ENCODE measurements at regions not wholly inside any gene's neighbourhood (a gene's known extent, or its start where the extent isn't known, plus 50 kb on each side); places are given as distances from the start of the nearest gene placed in this dataset.

- Histone ChIP-seq H3K27me3 (ENCODE audit: control insufficient read depth, insufficient read depth, low read length) (no peaks in the 10 kb centered on the region), H3K4me3 (ENCODE audit: low read depth in 2 of 2, low read length in 2 of 2) (no peak overlapping the region), H3K9me3 (ENCODE audit: control insufficient read depth, insufficient read depth, low read depth, low read length) (no peaks in the 10 kb centered on the region), H3K4me1 (ENCODE audit: control insufficient read depth, insufficient read depth, low read length) (no peaks in the 10 kb centered on the region), H3K36me3 (ENCODE audit: control insufficient read depth, insufficient read depth, low read length) (no peaks in the 10 kb centered on the region), H3K27ac (ENCODE audit: low read length) (no peak overlapping the region)
- POLR2A ChIA-PET: no interaction called here
- ATAC-seq (no peak), DNase-seq (ENCODE audit: low read depth, low spot score) (no peak)
- intact Hi-C loops (cut with micrococcal nuclease; ENCODE audit: unreplicated experiment): no loop called here
- in situ Hi-C loops (cut with HindIII; ENCODE audit: low pct_unique_long_range_greater_than_20kb, low sequenced_read_pairs): no loop called here
- no TSS peak for BruUV-seq (replicated peaks)
- TF ChIP-seq REST (IDR thresholded peaks at IDR 0.05; ENCODE audit: insufficient read depth in 1 of 2, low read depth in 2 of 2, low read length in 1 of 2) (no peak), CTCF (IDR thresholded peaks at IDR 0.05) (no peak), POLR2AphosphoS5 (IDR thresholded peaks at IDR 0.05; ENCODE audit: low read depth, low read length) (no peak), SIN3A (IDR thresholded peaks at IDR 0.05; ENCODE audit: borderline replicate concordance, insufficient read depth, low read depth, low read length) (no peak), TCF7L2 (IDR thresholded peaks at IDR 0.05; ENCODE audit: low read depth, low read length) (no peak)
- CTCF ChIA-PET: no interaction called here
Observed at GRCh38 chr13:97883396-97883795, 70.1 kb upstream of the IPO5 start.

GRCh38 chr13:97884707-97885468 is 68.6 kb upstream of the IPO5 start:
- ChIA-PET CTCF (no interaction called here), POLR2A (no interaction called here)
- Histone ChIP-seq H3K4me1 (ENCODE audit: control insufficient read depth, insufficient read depth, low read length) (no peaks in the 10 kb centered on the region), H3K9me3 (ENCODE audit: control insufficient read depth, insufficient read depth, low read depth, low read length) (no peaks in the 10 kb centered on the region), H3K27me3 (ENCODE audit: control insufficient read depth, insufficient read depth, low read length) (no peaks in the 10 kb centered on the region), H3K4me3 (ENCODE audit: low read depth in 2 of 2, low read length in 2 of 2) (no peak overlapping the region), H3K36me3 (ENCODE audit: control insufficient read depth, insufficient read depth, low read length) (no peaks in the 10 kb centered on the region), H3K27ac (ENCODE audit: low read length) (no peak overlapping the region)
- intact Hi-C loops (cut with micrococcal nuclease; ENCODE audit: unreplicated experiment) (no loop called here), in situ Hi-C loops (cut with HindIII; ENCODE audit: low pct_unique_long_range_greater_than_20kb, low sequenced_read_pairs) (no loop called here)
- ATAC-seq: no peak
- TF ChIP-seq CTCF (IDR thresholded peaks at IDR 0.05) (no peak), SIN3A (IDR thresholded peaks at IDR 0.05; ENCODE audit: borderline replicate concordance, insufficient read depth, low read depth, low read length) (no peak), REST (IDR thresholded peaks at IDR 0.05; ENCODE audit: insufficient read depth in 1 of 2, low read depth in 2 of 2, low read length in 1 of 2) (no peak), TCF7L2 (IDR thresholded peaks at IDR 0.05; ENCODE audit: low read depth, low read length) (no peak), POLR2AphosphoS5 (IDR thresholded peaks at IDR 0.05; ENCODE audit: low read depth, low read length) (no peak)
- no TSS peak for BruUV-seq (replicated peaks)
- DNase-seq (ENCODE audit: low read depth, low spot score): no peak
